GM21576 (cell line): ENCODE measurements at regions not wholly inside any gene's neighbourhood (a gene's known extent, or its start where the extent isn't known, plus 50 kb on each side); places are given as distances from the start of the nearest gene placed in this dataset.

Experiments
- ATAC-seq: cut with Tn5 transposase; IDR thresholded peaks from one replicate; pipeline ENCODE4 v1.9.1; 2021; ENCODE audit warnings: mild to moderate bottlenecking, moderate library complexity; ENCODE audit not compliant: unreplicated experiment

DNA sequence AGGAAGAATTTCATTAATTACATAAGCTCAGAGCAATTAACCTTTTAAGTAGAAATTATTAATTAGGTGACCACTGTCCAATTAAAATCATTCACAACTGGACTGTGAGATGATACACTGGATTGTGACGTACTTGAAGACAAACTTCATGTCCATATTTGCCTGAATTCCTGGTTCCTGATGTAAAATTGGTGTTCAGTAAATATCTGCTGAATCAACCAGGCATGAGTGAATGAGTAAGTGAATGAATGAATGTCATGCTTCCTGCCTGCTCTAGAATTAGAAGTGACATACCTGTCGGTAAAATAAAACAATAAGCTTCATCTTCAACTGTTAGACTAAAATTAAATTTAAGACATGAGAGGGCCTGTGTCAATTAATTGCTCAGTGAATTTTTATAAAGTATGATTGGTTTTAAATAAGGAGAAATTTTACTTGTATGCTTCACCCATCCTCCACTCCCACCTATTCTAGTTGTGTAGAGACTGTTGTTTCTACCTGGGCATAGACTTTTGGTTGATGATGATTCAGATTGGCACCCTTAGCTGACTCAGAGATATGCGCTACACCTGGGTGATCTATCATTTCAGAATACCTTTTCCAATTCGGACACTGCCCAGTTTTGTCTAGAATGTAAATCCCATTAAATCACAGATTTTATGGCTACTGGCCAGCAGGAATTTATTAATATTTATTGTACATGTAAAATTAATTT is 56.9 kb upstream of the PTGS2 start:
- ATAC-seq: no peak

DNA sequence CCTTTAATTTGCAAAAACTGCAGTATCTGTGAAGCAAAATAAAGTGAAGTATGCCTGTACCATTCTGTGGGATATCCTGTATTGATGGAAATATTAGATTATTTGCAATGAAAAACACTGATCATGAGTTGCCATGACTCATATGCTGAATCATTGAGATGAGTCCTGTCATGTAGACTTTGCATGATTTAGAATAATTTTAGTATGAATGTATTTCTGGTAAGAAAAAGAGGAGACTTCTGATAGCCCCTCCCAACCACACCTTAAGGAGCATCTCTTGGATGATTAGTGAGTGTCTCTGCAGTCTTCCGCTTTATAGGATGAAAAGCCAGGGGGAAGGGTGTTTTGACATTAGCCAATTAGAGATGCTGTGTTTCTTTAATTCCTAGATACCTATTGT is 55.2 kb upstream of the PTGS2 start:
- no peak for ATAC-seq

DNA sequence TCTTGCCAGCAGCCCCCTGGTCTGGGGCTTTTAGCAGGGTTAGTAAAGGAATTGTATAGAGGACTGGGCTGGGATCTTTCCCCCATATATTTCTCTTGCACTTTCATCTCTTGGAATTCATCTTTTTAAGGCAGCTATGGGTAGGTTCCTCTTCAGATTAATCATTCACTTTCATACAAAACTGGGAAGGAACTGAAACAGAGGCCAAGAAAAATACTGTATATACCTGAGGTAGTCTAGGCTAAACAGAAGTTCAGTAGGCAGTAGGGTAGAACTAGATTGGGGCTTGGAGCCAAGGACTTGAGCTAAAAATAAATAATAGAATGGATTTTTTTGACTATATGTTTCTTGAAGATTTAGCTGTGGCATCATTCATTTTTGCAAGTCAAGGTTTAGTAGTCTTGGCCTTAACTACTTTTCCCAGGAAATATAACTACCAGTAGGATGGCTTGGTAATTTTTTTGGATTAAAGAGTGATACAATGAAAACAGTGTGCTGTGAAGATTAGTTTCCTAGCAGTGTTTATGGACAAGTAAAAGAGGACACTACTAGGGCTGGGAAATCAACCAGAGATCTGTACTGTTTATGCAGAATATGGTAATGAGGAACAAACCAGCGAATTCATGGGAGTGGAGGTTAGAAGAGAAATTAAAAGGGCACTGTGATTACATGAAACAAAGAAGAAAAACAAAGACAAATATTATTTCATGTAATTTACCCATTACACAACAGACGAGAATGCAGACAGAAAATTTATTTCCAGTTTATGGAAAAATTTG is 50.9 kb upstream of the PTGS2 start:
- ATAC-seq: no peak
